ENCODE measurements at regions not wholly inside any gene's neighbourhood (a gene's known extent, or its start where the extent isn't known, plus 50 kb on each side); places are given as distances from the start of the nearest gene placed in this dataset.
"Not testable (repeated sequence)": the region's sequence is repeated elsewhere in the genome, so short reads cannot be mapped to it uniquely, and the experiment has no call there.

GRCh38 chr6:27667657-27668441, 194.9 kb upstream of the ZNF184 start:
- intact Hi-C loops (cut with DNase I): no loop called here
- DNase-seq: no peak

GRCh38 chr6:27667016-27667656, 194.2 kb upstream of the ZNF184 start:
- intact Hi-C loops (cut with DNase I): no loop called here
- DNase-seq: no peak

GRCh38 chr6:27662769-27663168, 189.9 kb upstream of the ZNF184 start:
- no peak for DNase-seq
- intact Hi-C loops (cut with DNase I): no loop called here

- not testable (repeated sequence) for DNase-seq
Observed at GRCh38 chr6:27662212-27662611, 189.3 kb upstream of the ZNF184 start.

GRCh38 chr6:27653143-27653825, 180.4 kb upstream of the ZNF184 start:
- DNase-seq; intact Hi-C loops (cut with DNase I): not testable (repeated sequence)

More at GRCh38 chr6:27662212-27662611, 189.3 kb upstream of the ZNF184 start:
- intact Hi-C loops (cut with DNase I): not testable (repeated sequence)

- DNase-seq: no peak
- intact Hi-C loops (cut with DNase I): no loop called here
Observed at GRCh38 chr6:27651371-27651732, 178.4 kb upstream of the ZNF184 start.

GRCh38 chr6:27650620-27651370, 177.9 kb upstream of the ZNF184 start:
- peak in 28 of 42 donors; percentile 13 to 76 (median 43) for DNase-seq
- intact Hi-C loops (cut with DNase I): no loop called here

GRCh38 chr6:27644528-27644927, 171.6 kb upstream of the ZNF184 start:
- intact Hi-C loops (cut with DNase I): no loop called here
- peak in 1 of 42 donors; percentile 6 for DNase-seq

- intact Hi-C loops (cut with DNase I): no loop called here
- peak in 1 of 42 donors; percentile 18 for DNase-seq
Observed at GRCh38 chr6:27642744-27643456, 170.0 kb upstream of the ZNF184 start.

GRCh38 chr6:27635886-27636285, 163.0 kb upstream of the ZNF184 start:
- intact Hi-C loops (cut with DNase I); DNase-seq: not testable (repeated sequence)

- intact Hi-C loops (cut with DNase I); DNase-seq: not testable (repeated sequence)
Observed at GRCh38 chr6:27633221-27633688, 160.3 kb upstream of the ZNF184 start.

- intact Hi-C loops (cut with DNase I): no loop called here
- DNase-seq: no peak
Observed at GRCh38 chr6:27631609-27631916, 158.7 kb upstream of the ZNF184 start.

GRCh38 chr6:27630727-27631608, 158.1 kb upstream of the ZNF184 start:
- DNase-seq: peak; percentile 32 to 86 (median 68)
- intact Hi-C loops (cut with DNase I): no loop called here

- intact Hi-C loops (cut with DNase I): no loop called here
Observed at GRCh38 chr6:27624694-27625262, 151.9 kb upstream of the ZNF184 start.

GRCh38 chr6:27623103-27623502, 150.2 kb upstream of the ZNF184 start:
- no peak for DNase-seq
- intact Hi-C loops (cut with DNase I): no loop called here

More at GRCh38 chr6:27624694-27625262, 151.9 kb upstream of the ZNF184 start:
- DNase-seq: no peak

- intact Hi-C loops (cut with DNase I): no loop called here
- no peak for DNase-seq
Observed at GRCh38 chr6:27619436-27619835, 146.5 kb upstream of the ZNF184 start.

All from head of caudate nucleus (tissue), 42 donors.